DMS114 treated with DMSO at 0.1 percent for 48 hours (cell line): ENCODE measurements at regions not wholly inside any gene's neighbourhood (a gene's known extent, or its start where the extent isn't known, plus 50 kb on each side); places are given as distances from the start of the nearest gene placed in this dataset.
"Not testable (repeated sequence)": the region's sequence is repeated elsewhere in the genome, so short reads cannot be mapped to it uniquely, and the experiment has no call there.

Experiments
- DNase-seq: peaks from one replicate; lab custom pipeline; 2025; ENCODE audit not compliant: unreplicated experiment; lab: John Stamatoyannopoulos, UW

DNA sequence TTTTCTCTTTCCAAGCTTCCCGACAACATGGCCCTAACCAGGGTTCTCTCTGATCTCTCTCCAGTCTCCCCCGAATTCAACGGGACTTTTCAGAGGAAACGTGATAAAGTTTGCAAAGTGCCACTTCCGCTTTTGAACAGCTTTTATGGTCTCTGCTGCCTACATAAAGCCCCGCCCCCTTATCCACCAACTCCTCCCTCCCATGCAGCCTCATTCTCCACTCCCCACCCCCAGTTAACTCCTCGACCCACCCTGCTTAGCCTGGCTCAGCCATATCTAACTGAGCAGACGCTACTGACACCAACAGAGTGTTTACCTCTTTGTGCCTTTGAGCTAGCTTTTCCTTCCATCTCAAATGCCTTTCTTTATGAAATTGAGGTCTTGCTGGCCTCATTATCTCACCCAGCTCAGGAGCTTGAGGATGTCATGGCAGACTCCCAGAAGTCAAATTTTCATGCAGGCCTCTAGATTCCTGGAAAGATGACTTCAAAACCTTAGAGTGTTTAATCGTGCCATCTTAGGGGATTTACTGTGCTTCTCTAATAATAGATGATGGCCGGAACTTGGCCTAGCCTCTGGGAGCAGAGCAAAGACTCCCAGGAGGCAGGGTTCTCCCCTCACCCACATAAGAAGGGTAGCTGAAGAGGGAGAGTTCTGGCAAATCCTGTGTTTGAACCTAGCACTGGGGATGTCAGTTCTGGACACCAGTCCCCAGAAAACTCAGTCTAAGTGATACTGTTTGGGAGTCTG, 606.0 kb downstream of the BCOR start:
- no peak for DNase-seq

DNA sequence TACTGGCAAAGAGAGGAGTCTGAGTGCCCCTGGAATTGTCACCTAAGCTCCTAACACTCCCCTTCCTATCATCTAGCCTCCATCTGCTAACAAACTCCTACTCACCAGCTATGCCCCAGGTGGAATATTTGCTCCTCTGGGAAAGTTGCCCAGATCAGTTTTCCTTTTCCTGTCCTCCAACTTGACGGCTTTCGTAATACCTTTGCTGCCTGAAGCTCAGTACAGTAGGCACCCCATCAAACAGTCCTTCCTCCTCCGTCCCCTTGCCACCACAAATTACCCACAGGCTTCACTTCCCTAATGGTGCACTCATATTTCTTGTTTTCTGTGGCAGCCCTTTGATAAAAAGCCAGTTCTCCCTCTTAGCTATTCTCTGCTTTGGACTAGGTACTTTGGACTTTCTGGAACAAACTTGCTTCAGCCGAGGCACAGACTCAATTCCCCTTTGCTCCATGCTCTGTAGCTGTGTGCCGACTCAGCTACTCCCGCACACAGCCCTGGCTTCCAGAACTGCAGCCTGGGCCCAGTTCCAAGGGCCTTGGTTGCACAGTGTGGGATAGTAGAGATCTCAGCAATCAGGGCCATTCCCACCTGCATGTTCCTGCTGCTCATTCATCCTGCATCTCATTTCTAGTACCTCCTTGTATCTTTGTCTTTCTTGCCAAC, 605.1 kb downstream of the BCOR start:
- no peak for DNase-seq

- DNase-seq: no peak
These were observed 604.6 kb downstream of the BCOR start for GRCh38 chrX:39493168-39493567.

DNA sequence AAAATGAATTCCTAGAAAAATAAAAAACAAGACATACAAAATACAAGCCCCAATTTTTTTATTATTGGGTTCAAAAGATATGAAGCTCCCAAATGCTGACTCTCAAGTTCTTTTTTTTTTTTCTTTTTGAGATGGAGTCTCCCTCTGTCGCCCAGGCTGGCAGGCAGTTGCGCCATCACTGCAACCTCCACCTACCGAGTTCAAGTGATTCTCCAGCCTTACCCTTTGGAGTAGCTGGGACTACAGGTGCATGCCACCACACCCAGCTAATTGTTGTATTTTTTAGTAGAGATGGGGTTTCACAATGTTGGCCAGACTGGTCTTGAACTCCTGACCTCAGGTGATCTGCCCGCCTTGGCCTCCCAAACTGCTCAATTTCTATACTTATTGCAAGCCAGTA, 600.6 kb downstream of the BCOR start:
- DNase-seq: not testable (repeated sequence)

- DNase-seq: no peak
These were observed 600.0 kb downstream of the BCOR start for GRCh38 chrX:39497702-39498265.

- DNase-seq: no peak
These were observed 597.8 kb downstream of the BCOR start for GRCh38 chrX:39499996-39500395.

DNA sequence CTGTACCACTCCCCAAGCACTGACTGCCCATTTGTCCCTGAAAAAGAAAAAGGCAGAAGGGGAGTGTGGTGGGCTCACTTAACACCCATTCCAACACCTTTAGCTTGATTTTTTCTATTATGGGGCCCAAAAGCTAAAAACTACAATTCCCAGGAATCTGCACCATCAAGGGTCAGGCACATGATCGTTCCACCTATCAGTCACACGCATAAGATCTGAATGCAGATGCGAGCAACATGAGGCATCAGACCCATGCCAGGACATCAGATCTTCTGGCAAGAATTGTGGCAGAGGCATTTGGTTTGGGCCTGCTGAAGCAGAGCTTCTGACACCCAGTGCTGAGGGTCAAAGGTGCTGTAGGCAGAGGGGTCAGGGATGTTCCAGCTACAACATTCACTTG, 595.9 kb downstream of the BCOR start:
- no peak for DNase-seq

DNA sequence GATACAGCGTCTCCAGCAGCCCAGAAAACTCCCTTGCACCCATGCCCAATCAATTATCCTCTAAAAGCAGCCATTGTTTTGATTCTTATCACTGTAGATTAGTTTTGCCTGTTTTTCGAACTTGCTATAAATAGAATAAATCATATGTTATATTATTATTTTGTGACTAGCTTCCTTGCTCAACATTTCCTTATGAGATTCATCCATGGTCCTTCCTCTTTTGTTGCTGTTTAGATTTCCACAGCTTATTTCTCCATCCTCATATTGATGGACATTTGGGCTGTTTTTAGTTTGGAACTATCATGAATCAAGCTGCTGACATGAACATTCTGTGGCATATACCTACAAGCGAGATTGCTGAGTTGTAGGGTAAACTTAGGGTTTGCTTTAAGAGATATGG, 595.3 kb downstream of the BCOR start:
- DNase-seq: no peak

DNA sequence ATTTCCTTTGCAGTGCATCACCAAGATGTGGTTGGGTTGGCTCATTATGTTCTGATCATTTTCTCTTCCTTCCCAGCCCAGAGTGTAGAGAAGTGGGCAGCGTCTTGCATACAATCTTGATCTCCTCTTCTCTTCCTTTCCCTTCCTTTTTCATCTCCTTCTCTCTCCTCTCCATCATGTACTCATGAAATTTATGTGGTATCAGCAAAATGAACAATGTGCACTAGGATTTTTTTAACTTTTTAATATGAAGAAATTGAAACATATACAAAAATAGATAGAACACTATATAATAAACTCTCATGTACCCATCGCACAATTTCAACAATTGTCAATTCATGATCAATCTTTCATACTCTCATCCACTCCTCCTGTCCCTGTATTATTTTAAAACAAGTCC, 593.5 kb downstream of the BCOR start:
- DNase-seq: no peak

- no peak for DNase-seq
These were observed 592.9 kb downstream of the BCOR start for GRCh38 chrX:39504850-39505259.

GRCh38 chrX:39506131-39506530, 591.6 kb downstream of the BCOR start:
- DNase-seq: no peak

DNA sequence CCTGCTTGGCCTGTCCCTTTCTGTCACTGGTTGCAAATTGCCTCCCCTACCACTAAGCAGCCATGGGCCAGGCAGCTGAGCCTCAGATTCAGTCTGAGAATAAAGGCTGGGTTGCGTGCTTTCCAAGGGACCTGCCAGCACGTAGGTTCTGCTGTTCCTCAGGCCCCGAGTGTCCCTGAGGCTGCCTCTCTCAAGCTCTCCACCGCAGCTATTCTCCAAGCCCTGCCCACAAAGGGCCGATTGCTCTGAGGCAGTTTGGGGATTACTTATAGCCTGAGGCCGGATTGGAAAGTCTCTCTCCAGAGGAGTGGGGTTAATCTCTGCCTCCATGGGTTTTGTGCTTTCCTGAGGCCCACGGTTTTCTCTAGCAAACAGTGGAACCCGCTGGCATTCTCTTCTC, 590.7 kb downstream of the BCOR start:
- no peak for DNase-seq

- DNase-seq: no peak
These were observed 590.0 kb downstream of the BCOR start for GRCh38 chrX:39507617-39508299.

GRCh38 chrX:39508300-39508692, 589.5 kb downstream of the BCOR start:
- no peak for DNase-seq

GRCh38 chrX:39509157-39509556, 588.6 kb downstream of the BCOR start:
- no peak for DNase-seq

GRCh38 chrX:39513836-39514235, 583.9 kb downstream of the BCOR start:
- no peak for DNase-seq

DNA sequence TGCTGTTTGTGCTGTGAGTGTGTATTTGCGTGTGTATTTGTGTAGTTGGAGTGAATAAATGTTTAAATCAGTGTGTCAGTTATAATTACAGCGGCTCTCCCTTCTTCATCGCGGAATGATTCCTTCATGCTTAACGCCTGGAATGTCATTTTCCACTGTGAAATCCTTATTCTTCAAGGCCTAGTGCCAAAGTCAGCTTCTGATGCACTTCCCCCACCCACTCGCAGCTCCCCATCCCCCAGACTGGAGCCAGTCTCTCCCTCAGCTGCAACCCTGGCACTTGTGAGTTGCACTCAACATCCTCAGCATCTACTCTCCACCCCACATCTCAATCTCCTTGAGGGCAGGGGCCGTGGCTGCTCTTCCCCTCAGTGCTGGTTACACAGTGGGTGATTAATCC, 583.0 kb downstream of the BCOR start:
- DNase-seq: no peak

- no peak for DNase-seq
These were observed 581.3 kb downstream of the BCOR start for GRCh38 chrX:39516427-39516841.

- no peak for DNase-seq
These were observed 579.2 kb downstream of the BCOR start for GRCh38 chrX:39518476-39519029.

- no peak for DNase-seq
These were observed 578.7 kb downstream of the BCOR start for GRCh38 chrX:39519030-39519488.

- no peak for DNase-seq
These were observed 578.0 kb downstream of the BCOR start for GRCh38 chrX:39519566-39520301.
